CD4-positive, alpha-beta memory T cell (primary cell): ENCODE measurements at regions not wholly inside any gene's neighbourhood (a gene's known extent, or its start where the extent isn't known, plus 50 kb on each side); places are given as distances from the start of the nearest gene placed in this dataset.

Experiments
- CTCF ChIA-PET: fragments of 350-600 bp; sonication (Branson Sonifier 250); formaldehyde crosslinking; loops from one replicate; lab custom pipeline; 2021; ENCODE audit warnings: inconsistent platforms; ENCODE audit not compliant: partially characterized antibody; lab: Charles Lee
- POLR2A ChIA-PET: fragments of 350-600 bp; sonication (Branson Sonifier 250); formaldehyde crosslinking; loops from one replicate; lab custom pipeline; 2021; ENCODE audit not compliant: partially characterized antibody; lab: Charles Lee
- DNase-seq, 5 donors: peaks; one replicate each; pipeline versions ENCODE4 v3.0.0 to v3.0.0-alpha.2; 2020 to 2022; ENCODE audit warnings: mixed read lengths in 1 of 5
- H3K27ac ChIP-seq: one replicate; pipeline ENCODE4 v1.7.0; 2013; ENCODE audit warnings: low read depth, low read length
- H3K27me3 ChIP-seq: 2 replicates; pipeline ENCODE4 v1.7.0; 2013; ENCODE audit warnings: mild to moderate bottlenecking, low read length, moderate library complexity; ENCODE audit not compliant: insufficient read depth
- H3K36me3 ChIP-seq: 2 replicates; pipeline ENCODE4 v1.7.0; 2013; ENCODE audit warnings: mild to moderate bottlenecking, low read length, moderate library complexity; ENCODE audit not compliant: insufficient read depth
- H3K4me1 ChIP-seq: 2 replicates; pipeline ENCODE4 v1.7.0; 2013; ENCODE audit warnings: mild to moderate bottlenecking, low read length, moderate library complexity; ENCODE audit not compliant: insufficient read depth
- H3K4me3 ChIP-seq, 2 donors: one replicate each; pipeline ENCODE4 v1.7.0; 2013; ENCODE audit warnings: low read length in 2 of 2, mild to moderate bottlenecking in 1 of 2
- H3K9me3 ChIP-seq, 2 donors: one replicate each; pipeline ENCODE4 v1.7.0; 2013; ENCODE audit warnings: low read length in 2 of 2, control low read depth in 1 of 2; ENCODE audit not compliant: control insufficient read depth in 1 of 2
- H3K27ac Mint-ChIP-seq, 7 donors: one replicate each; pipeline ENCODE4 v1.8.0; 2020 to 2021; ENCODE audit warnings: mixed read lengths in 7 of 7, mild to moderate bottlenecking in 6 of 7, inconsistent platforms in 3 of 7, moderate library complexity in 3 of 7
- H3K27me3 Mint-ChIP-seq, 2 donors: one replicate each; pipeline ENCODE4 v1.8.0; 2020 to 2021; ENCODE audit warnings: mixed read lengths in 2 of 2
- H3K36me3 Mint-ChIP-seq, 2 donors: one replicate each; pipeline ENCODE4 v1.8.0; 2020 to 2021; ENCODE audit warnings: mixed read lengths in 2 of 2, inconsistent platforms in 1 of 2, mild to moderate bottlenecking in 1 of 2
- H3K4me1 Mint-ChIP-seq, 4 donors: one replicate each; pipeline ENCODE4 v1.8.0; 2020 to 2021; ENCODE audit warnings: mixed read lengths in 4 of 4, mild to moderate bottlenecking in 1 of 4
- H3K4me3 Mint-ChIP-seq, 8 donors: one replicate each; pipeline ENCODE4 v1.8.0; 2020 to 2021; ENCODE audit warnings: mixed read lengths in 8 of 8, mild to moderate bottlenecking in 7 of 8, moderate library complexity in 6 of 8, inconsistent platforms in 3 of 8
- H3K9me3 Mint-ChIP-seq, 8 donors: one replicate each; pipeline ENCODE4 v1.8.0; 2020 to 2021; ENCODE audit warnings: mixed read lengths in 8 of 8, mild to moderate bottlenecking in 5 of 8, inconsistent platforms in 3 of 8, moderate library complexity in 1 of 8
- intact Hi-C: fragments of 100-400 bp; cut with micrococcal nuclease; formaldehyde crosslinking; loops from one replicate; pipeline ENCODE4 v1.15.1; 2023

GRCh38 chr12:76201758-76202157 is 117.3 kb upstream of the NAP1L1 start:
- Histone ChIP-seq H3K27ac (no peak overlapping the region), H3K9me3 (peaks cover 0 to 20% of the 10 kb centered on the region in 2 donors), H3K4me1 (no peaks in the 10 kb centered on the region), H3K36me3 (no peaks in the 10 kb centered on the region), H3K4me3 (no peak overlapping the region), H3K27me3 (no peaks in the 10 kb centered on the region)
- peaks cover 4 to 7% of the 10 kb centered on the region in 2 donors for H3K36me3 Mint-ChIP-seq
- H3K4me3 Mint-ChIP-seq: no peak overlapping the region
- POLR2A ChIA-PET: no interaction called here
- intact Hi-C loops: no loop called here
- CTCF ChIA-PET: no interaction called here
- H3K27ac Mint-ChIP-seq: no peak overlapping the region
- DNase-seq: no peak
- H3K27me3 Mint-ChIP-seq: peaks cover 29 to 32% of the 10 kb centered on the region in 2 donors
- H3K4me1 Mint-ChIP-seq: no peaks in the 10 kb centered on the region
- H3K9me3 Mint-ChIP-seq: peaks cover 3 to 55% (median 36%) of the 10 kb centered on the region in 8 donors

GRCh38 chr12:76201316-76201715 is 116.8 kb upstream of the NAP1L1 start:
- no peak overlapping the region for H3K4me3 ChIP-seq
- Mint-ChIP-seq H3K4me3 (no peak overlapping the region), H3K27ac (no peak overlapping the region), H3K36me3 (peaks cover 4 to 7% of the 10 kb centered on the region in 2 donors), H3K4me1 (no peaks in the 10 kb centered on the region), H3K27me3 (peaks cover 27 to 29% of the 10 kb centered on the region in 2 donors), H3K9me3 (peaks cover 3 to 55% (median 36%) of the 10 kb centered on the region in 8 donors)
- peaks cover 0 to 20% of the 10 kb centered on the region in 2 donors for H3K9me3 ChIP-seq
- no peaks in the 10 kb centered on the region for H3K36me3 ChIP-seq
- POLR2A ChIA-PET: no interaction called here
- H3K4me1 ChIP-seq: no peaks in the 10 kb centered on the region
- intact Hi-C loops: no loop called here
- H3K27ac ChIP-seq: no peak overlapping the region
- no peak for DNase-seq
- CTCF ChIA-PET: no interaction called here
- H3K27me3 ChIP-seq: no peaks in the 10 kb centered on the region

- peaks cover 4 to 7% of the 10 kb centered on the region in 2 donors for H3K36me3 Mint-ChIP-seq
- peaks cover 3 to 55% (median 36%) of the 10 kb centered on the region in 8 donors for H3K9me3 Mint-ChIP-seq
- H3K4me3 Mint-ChIP-seq: no peak overlapping the region
- no peak overlapping the region for H3K27ac Mint-ChIP-seq
- H3K4me3 ChIP-seq: no peak overlapping the region
- H3K27me3 ChIP-seq: no peaks in the 10 kb centered on the region
- CTCF ChIA-PET: no interaction called here
- no peaks in the 10 kb centered on the region for H3K36me3 ChIP-seq
- H3K4me1 ChIP-seq: no peaks in the 10 kb centered on the region
- POLR2A ChIA-PET: no interaction called here
- H3K4me1 Mint-ChIP-seq: no peaks in the 10 kb centered on the region
- intact Hi-C loops: no loop called here
- DNase-seq: no peak
- no peak overlapping the region for H3K27ac ChIP-seq
- peaks cover 20 to 29% of the 10 kb centered on the region in 2 donors for H3K27me3 Mint-ChIP-seq
- H3K9me3 ChIP-seq: peaks cover 0 to 20% of the 10 kb centered on the region in 2 donors
Measured at GRCh38 chr12:76199808-76200207, 115.3 kb upstream of the NAP1L1 start.

- Mint-ChIP-seq H3K9me3 (peaks cover 3 to 55% (median 36%) of the 10 kb centered on the region in 8 donors), H3K4me1 (no peaks in the 10 kb centered on the region), H3K27me3 (peaks cover 16 to 24% of the 10 kb centered on the region in 2 donors), H3K27ac (no peak overlapping the region), H3K4me3 (no peak overlapping the region), H3K36me3 (peaks cover 4 to 7% of the 10 kb centered on the region in 2 donors)
- Histone ChIP-seq H3K4me3 (no peak overlapping the region), H3K36me3 (no peaks in the 10 kb centered on the region), H3K27ac (no peak overlapping the region), H3K4me1 (no peaks in the 10 kb centered on the region), H3K9me3 (peaks cover 0 to 20% of the 10 kb centered on the region in 2 donors), H3K27me3 (no peaks in the 10 kb centered on the region)
- no peak for DNase-seq
- POLR2A ChIA-PET: no interaction called here
- intact Hi-C loops: no loop called here
- CTCF ChIA-PET: no interaction called here
Measured at GRCh38 chr12:76198839-76199238, 114.4 kb upstream of the NAP1L1 start.

- peaks cover 9 to 20% of the 10 kb centered on the region in 2 donors for H3K27me3 Mint-ChIP-seq
- peaks cover 3 to 41% (median 30%) of the 10 kb centered on the region in 8 donors for H3K9me3 Mint-ChIP-seq
- H3K36me3 Mint-ChIP-seq: peaks cover 4 to 7% of the 10 kb centered on the region in 2 donors
- Histone ChIP-seq H3K36me3 (no peaks in the 10 kb centered on the region), H3K27me3 (no peaks in the 10 kb centered on the region), H3K4me1 (no peaks in the 10 kb centered on the region), H3K4me3 (no peak overlapping the region), H3K9me3 (peaks cover 0 to 20% of the 10 kb centered on the region in 2 donors), H3K27ac (no peak overlapping the region)
- no peak for DNase-seq
- no peak overlapping the region for H3K4me3 Mint-ChIP-seq
- H3K4me1 Mint-ChIP-seq: no peaks in the 10 kb centered on the region
- H3K27ac Mint-ChIP-seq: no peak overlapping the region
- intact Hi-C loops: no loop called here
- ChIA-PET CTCF (no interaction called here), POLR2A (no interaction called here)
Measured at GRCh38 chr12:76197283-76197682, 112.8 kb upstream of the NAP1L1 start.

- H3K4me1 Mint-ChIP-seq: no peaks in the 10 kb centered on the region
- Histone ChIP-seq H3K9me3 (peaks cover 0 to 20% of the 10 kb centered on the region in 2 donors), H3K27ac (no peak overlapping the region), H3K27me3 (no peaks in the 10 kb centered on the region), H3K4me3 (no peak overlapping the region), H3K4me1 (no peaks in the 10 kb centered on the region), H3K36me3 (no peaks in the 10 kb centered on the region)
- no peak overlapping the region for H3K4me3 Mint-ChIP-seq
- H3K27me3 Mint-ChIP-seq: peaks cover 9 to 16% of the 10 kb centered on the region in 2 donors
- H3K36me3 Mint-ChIP-seq: peaks cover 4 to 7% of the 10 kb centered on the region in 2 donors
- peaks cover 3 to 35% (median 28%) of the 10 kb centered on the region in 8 donors for H3K9me3 Mint-ChIP-seq
- CTCF ChIA-PET: no interaction called here
- no peak for DNase-seq
- no peak overlapping the region for H3K27ac Mint-ChIP-seq
- intact Hi-C loops: no loop called here
- POLR2A ChIA-PET: no interaction called here
Measured at GRCh38 chr12:76195920-76196319, 111.4 kb upstream of the NAP1L1 start.

- peaks cover 0 to 15% of the 10 kb centered on the region in 2 donors for H3K9me3 ChIP-seq
- no peak for DNase-seq
- no peaks in the 10 kb centered on the region for H3K4me1 Mint-ChIP-seq
- no peak overlapping the region for H3K27ac ChIP-seq
- no peaks in the 10 kb centered on the region for H3K4me1 ChIP-seq
- H3K36me3 Mint-ChIP-seq: peaks cover 3 to 7% of the 10 kb centered on the region in 2 donors
- POLR2A ChIA-PET: no interaction called here
- H3K27me3 ChIP-seq: no peaks in the 10 kb centered on the region
- no peak overlapping the region for H3K4me3 ChIP-seq
- H3K36me3 ChIP-seq: no peaks in the 10 kb centered on the region
- H3K27ac Mint-ChIP-seq: no peak overlapping the region
- H3K27me3 Mint-ChIP-seq: peaks cover 9 to 16% of the 10 kb centered on the region in 2 donors
- intact Hi-C loops: no loop called here
- CTCF ChIA-PET: no interaction called here
- H3K9me3 Mint-ChIP-seq: peaks cover 3 to 26% (median 21%) of the 10 kb centered on the region in 8 donors
- no peak overlapping the region for H3K4me3 Mint-ChIP-seq
Measured at GRCh38 chr12:76194724-76195123, 110.2 kb upstream of the NAP1L1 start.
